DND-41 (cell line): ENCODE measurements at regions not wholly inside any gene's neighbourhood (a gene's known extent, or its start where the extent isn't known, plus 50 kb on each side); places are given as distances from the start of the nearest gene placed in this dataset.

Experiments
- EZH2 ChIP-seq: IDR thresholded peaks from 3 replicates; pipeline ENCODE4 v1.6.1; 2012; ENCODE audit warnings: borderline replicate concordance, low read depth, mild to moderate bottlenecking, moderate library complexity, low read length, inconsistent platforms; ENCODE audit not compliant: severe bottlenecking
- TF ChIP-seq, protein P1 (sequence below): IDR thresholded peaks from 2 replicates; pipeline ENCODE4 v1.5.1; 2012; ENCODE audit warnings: borderline replicate concordance, low read length, moderate library complexity, mild to moderate bottlenecking; ENCODE audit not compliant: poor library complexity, severe bottlenecking; ENCODE audit errors: extremely low read depth

DNA sequence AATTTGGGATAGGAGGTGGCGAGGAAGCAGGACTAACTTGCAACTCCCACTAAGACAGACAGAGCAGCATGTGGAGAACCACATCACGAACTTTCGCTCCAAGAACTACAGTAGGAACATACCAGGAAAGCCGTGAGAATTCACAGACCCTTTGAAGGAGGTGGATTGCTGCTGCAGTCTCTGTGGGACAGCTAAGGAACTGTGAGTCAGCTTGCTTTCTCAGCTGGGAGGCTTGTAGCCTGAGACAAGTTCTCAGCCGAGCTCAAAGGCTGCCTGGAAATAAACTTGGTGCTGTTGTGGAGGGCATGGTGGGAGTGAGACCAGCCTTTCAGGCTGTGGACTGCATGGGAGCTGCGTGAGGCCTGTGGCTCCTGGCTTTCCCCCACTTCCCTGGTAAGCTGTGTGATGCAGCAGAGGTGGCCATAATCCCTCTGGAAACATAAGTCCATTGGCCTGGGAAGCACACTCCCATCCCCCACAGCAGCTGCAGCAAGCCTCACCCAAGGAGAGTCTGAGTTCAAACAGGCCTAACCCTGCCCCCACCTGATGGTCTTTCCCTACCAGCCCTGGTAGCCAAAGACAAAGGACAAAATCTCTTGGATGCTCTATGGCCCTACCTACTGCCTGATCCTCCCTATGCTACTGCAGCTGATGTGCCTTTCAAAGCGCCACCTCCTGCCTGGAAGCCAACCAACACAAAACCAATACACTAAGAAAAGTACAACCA, 441.1 kb upstream of the HTR2A start:
- no peak for TF ChIP-seq EZH2
- TF ChIP-seq, protein P1, sequence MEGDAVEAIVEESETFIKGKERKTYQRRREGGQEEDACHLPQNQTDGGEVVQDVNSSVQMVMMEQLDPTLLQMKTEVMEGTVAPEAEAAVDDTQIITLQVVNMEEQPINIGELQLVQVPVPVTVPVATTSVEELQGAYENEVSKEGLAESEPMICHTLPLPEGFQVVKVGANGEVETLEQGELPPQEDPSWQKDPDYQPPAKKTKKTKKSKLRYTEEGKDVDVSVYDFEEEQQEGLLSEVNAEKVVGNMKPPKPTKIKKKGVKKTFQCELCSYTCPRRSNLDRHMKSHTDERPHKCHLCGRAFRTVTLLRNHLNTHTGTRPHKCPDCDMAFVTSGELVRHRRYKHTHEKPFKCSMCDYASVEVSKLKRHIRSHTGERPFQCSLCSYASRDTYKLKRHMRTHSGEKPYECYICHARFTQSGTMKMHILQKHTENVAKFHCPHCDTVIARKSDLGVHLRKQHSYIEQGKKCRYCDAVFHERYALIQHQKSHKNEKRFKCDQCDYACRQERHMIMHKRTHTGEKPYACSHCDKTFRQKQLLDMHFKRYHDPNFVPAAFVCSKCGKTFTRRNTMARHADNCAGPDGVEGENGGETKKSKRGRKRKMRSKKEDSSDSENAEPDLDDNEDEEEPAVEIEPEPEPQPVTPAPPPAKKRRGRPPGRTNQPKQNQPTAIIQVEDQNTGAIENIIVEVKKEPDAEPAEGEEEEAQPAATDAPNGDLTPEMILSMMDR, result no peak
